Lung microvascular endothelial cell (primary cell): ENCODE measurements at regions not wholly inside any gene's neighbourhood (a gene's known extent, or its start where the extent isn't known, plus 50 kb on each side); places are given as distances from the start of the nearest gene placed in this dataset.

Experiments
- DNase-seq, 2 donors: peaks; one replicate each; pipeline versions ENCODE4 v3.0.0 to v3.0.0-alpha.2; 2010; ENCODE audit warnings: low read depth in 2 of 2

DNA sequence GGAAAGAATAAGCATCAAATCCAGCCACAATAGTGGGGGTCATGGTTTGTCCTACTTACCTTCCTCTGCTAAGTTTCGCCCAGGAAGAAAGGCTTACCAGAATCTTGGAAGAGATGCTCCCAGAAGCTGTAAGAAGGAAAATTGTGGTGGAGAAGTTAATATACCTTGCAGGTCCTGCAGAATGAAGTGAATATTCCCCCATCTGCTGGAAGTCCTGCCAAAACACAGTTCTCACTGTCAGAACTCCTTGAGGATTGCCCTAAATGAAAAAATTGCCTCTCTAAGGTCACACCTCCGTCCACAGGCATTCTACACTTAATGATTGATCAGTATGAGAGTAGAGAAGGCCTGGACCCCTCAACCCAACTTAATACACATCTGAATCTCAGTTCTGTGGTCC is 78.4 kb upstream of the RGS21 start:
- DNase-seq, result no peak

DNA sequence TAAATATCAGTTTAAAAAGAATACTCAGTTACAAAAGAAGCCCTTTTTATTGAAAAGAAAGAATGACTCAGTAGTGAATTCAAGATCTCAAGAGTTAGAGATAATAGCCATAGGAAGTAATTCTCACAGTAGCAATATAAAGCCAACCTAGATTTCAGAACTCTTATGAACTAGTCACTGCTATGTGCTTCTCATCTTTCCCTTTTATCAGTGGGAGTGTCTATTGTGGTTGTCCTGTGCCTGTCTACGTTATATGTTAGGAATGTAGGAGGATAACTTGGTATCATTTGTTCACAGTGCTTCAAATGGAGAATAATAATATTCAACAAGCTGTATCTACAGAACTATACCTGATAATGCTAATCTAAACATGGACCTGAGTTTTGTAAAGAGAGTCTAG is 73.1 kb upstream of the RGS21 start:
- no peak for DNase-seq

DNA sequence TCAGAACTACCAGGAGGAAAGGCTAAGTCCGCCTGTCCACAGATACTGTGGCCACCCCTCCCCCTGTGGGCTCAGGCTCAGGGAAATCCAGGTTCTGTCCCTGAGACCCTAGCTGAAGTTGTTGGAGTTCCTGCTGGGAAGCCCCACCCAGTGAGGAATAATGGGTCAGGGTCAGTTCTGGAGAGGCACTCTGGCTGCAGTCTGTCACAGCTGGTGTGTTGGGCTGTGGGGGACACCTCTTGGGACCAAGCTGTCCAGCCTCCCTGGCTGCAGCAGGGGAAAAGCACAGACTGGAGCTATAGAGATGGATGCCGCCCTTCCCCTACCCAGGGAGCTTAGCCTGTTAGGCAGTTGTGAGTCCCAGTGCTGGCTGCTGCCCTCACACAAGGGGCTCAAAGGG is 65.1 kb upstream of the RGS21 start:
- no peak for DNase-seq

DNA sequence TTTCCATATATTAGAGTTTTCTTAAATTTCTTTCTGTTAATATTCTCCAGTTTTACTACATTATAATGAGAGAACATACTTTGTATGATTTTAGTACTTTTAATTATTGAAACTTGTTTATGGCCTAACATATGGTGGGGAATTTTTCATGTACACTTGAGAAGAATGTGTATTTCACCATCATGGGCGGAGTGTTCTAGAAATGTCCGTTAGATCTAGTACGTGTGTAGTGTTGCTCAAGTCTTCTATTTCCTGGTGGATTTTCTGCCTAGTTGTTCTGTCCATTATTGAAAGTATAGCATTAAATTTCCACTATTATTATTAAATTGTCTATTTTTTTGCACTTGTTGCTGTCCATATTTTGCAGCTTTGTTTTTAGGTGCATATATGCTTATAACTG is 64.0 kb upstream of the RGS21 start:
- DNase-seq, result no peak

DNA sequence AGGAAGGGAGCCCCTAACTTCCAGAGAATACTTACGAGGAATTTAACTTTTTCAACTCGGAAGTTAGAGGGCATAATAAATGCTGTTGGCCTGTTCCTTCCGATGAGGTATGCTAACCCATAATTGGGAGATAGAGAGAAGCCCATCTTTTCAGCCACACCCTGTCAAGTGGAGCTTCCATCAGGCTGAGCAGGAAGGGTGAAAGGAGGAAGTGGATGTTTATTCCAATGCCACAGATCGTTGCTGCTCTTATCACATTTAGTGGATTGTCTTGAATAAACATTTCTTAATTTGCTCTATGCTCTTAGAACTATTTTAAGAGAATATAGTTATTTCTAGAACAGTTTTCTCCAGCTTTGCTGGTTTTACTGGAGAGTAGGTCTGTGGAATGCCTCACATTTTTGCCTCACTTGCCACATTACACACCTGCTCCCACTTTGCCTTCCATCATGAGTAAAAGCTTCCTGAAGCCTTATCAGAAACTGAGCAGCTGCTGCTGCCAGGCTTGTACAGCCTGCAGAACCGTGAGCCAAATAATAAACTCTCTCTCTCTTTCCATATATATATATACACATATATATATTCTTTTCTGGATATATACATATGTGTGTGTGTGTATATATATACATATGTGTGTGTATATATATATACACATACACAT is 60.0 kb upstream of the RGS21 start:
- peak in 1 of 2 donors; percentile 24 for DNase-seq

DNA sequence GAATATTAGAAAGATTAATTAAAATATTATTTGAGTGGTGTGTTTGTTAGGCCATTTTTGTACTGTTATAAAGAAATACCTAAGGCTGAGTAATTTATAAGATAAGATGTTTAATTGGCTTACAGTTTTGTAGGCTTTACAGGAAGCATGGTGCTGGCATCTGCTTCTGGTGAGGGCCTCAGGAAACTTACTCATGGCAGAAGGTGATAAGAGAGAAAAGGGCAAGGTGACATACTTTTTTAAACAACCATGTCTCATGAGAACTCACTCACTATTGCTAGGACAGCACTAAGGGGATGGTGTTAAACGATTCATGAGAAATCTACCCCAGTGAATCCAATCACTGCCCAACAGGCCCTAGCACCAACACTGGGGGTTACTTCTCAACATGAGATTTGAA is 56.7 kb upstream of the RGS21 start:
- DNase-seq, result peak in 1 of 2 donors; percentile 74

DNA sequence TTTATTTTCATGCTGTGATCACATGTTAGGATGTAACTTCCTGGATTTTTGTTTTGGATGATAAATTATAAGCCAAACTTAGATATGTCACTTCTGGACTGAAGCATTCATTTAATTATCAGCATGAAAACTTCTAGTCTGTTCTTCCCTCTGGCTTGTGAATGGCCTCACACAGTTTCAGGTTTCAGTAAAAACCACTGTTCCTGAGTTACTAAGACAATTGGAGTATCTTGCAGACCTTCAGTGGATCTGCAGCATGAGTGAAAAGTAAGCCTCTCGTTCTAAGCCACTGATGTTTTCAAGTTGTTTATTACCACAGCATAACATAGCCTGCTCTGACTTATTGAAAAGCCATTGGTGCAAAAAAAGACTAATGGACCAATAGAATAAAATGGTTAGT is 55.3 kb upstream of the RGS21 start:
- DNase-seq, result no peak

DNA sequence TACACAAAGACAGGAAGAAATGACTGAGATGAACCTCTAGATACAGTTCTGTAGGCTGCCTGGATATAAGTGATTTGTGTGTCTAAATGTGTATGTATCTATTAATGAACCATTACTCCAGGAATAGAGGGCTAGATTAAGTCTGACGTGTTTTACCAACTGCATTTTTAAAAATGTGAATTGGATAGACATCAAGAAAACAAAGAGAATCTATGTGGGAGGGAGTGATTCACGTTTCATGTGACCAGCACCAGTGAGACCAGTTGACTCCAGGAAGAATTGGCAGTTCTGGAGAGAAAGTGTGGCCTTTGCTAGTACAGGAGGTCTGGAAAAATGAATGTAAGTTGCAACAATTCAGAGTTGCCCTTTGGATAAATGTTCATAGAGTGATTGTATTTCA is 53.4 kb upstream of the RGS21 start:
- DNase-seq, result peak; percentile 73 to 80

DNA sequence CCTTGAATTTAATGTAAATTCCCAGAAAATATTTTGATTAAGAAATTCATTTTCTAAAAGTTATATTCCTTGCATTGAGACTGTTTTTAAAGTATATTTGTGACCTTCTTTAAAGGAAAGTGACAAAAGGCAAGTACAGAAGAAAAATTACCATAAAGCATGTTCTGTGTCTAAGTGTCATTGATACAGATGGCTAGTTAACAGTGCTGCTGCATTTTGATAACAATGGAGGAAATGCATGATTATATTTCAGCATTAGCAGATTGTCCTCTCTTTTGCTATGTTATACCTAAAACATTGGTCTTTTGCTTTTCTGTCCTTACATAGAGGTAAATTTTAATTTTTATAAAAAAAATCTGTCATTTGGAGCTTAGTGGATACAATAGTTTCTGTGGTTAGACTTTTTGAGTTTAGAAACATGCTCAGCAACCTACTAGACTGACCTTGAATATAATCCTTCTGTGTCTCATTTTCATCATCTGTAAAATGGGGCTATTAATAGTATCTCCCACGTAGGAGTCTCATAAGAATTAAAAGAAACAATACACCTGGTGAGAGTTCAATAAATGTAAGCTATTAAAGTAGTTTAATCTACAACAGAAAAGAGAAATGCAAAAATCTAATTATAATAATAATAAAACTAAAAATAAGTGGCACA is 51.1 kb upstream of the RGS21 start:
- DNase-seq, result no peak

DNA sequence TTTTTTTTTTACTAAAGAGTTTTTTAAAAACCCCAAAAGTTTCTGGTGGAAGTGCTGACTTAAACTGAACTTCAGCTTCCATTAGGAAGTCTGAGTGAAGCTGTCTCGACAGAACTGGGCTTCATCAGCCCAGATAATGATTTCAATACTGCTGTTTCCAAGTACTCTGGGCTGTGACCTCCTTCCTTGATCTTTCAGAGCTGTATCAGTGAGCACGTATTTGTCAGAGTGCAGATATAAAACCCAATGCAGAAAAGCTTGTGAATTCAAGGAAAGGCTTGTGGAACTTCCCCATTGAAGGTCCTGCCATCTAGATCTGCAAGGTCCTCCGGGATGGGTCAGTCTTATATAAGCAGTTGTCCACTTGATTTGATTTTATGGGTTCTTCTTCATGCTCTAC is 50.1 kb upstream of the RGS21 start:
- no peak for DNase-seq
